Muscle of leg (tissue), 3 donors: ENCODE measurements at regions not wholly inside any gene's neighbourhood (a gene's known extent, or its start where the extent isn't known, plus 50 kb on each side); places are given as distances from the start of the nearest gene placed in this dataset.
"Not testable (repeated sequence)": the region's sequence is repeated elsewhere in the genome, so short reads cannot be mapped to it uniquely, and the experiment has no call there.

ENCODE experiments used
- DNase-seq: peaks from one replicate; pipeline ENCODE4 v3.0.0; 2013
- H3K27ac ChIP-seq: one replicate; pipeline ENCODE4 v1.5.1; 2013; ENCODE audit warnings: mild to moderate bottlenecking, low read length, control low read depth
- H3K27me3 ChIP-seq: one replicate; pipeline ENCODE4 v1.6.1; 2013; ENCODE audit warnings: low read length; ENCODE audit not compliant: control insufficient read depth, insufficient read depth
- H3K36me3 ChIP-seq: one replicate; pipeline ENCODE4 v1.6.1; 2013; ENCODE audit warnings: low read length; ENCODE audit not compliant: control insufficient read depth, insufficient read depth
- H3K4me1 ChIP-seq: one replicate; pipeline ENCODE4 v1.6.1; 2013; ENCODE audit warnings: low read length; ENCODE audit not compliant: control insufficient read depth, insufficient read depth
- H3K4me3 ChIP-seq: one replicate; pipeline ENCODE4 v1.5.1; 2013; ENCODE audit warnings: low read length, control low read depth
- H3K9me3 ChIP-seq: replicated peaks from 2 replicates; pipeline ENCODE4 v1.6.1; 2013; ENCODE audit warnings: low read depth, low read length; ENCODE audit not compliant: control insufficient read depth
- WGBS: methylation state at CpG from one replicate; pipeline ENCODE4 v1.1.5; 2013; ENCODE audit warnings: missing lambda C conversion rate; ENCODE audit not compliant: insufficient coverage; 5-methylcytosine and 5-hydroxymethylcytosine counted together

GRCh38 chr6:57915300-57915699 lies 597.9 kb downstream of the PRIM2 start:
- not testable (repeated sequence) for H3K27me3 ChIP-seq, H3K4me1 ChIP-seq, DNase-seq, H3K4me3 ChIP-seq, H3K36me3 ChIP-seq, H3K27ac ChIP-seq, H3K9me3 ChIP-seq

- not testable (repeated sequence) for H3K36me3 ChIP-seq, H3K27ac ChIP-seq, H3K27me3 ChIP-seq, H3K4me1 ChIP-seq, H3K9me3 ChIP-seq, DNase-seq, H3K4me3 ChIP-seq
- WGBS = no CpG with 5 or more reads among the region's 2 CpGs
Measured at GRCh38 chr6:57942966-57943365, 625.5 kb downstream of the PRIM2 start.

- DNase-seq, H3K4me3 ChIP-seq, H3K27me3 ChIP-seq, H3K9me3 ChIP-seq, H3K4me1 ChIP-seq, H3K36me3 ChIP-seq, H3K27ac ChIP-seq: not testable (repeated sequence)
- 80% methylated on average over 1 of the region's 7 CpGs for WGBS
Measured at GRCh38 chr6:57946084-57946768, 628.8 kb downstream of the PRIM2 start.

- WGBS = no CpG with 5 or more reads among the region's 11 CpGs
- not testable (repeated sequence) for DNase-seq, H3K36me3 ChIP-seq, H3K27me3 ChIP-seq, H3K4me1 ChIP-seq, H3K27ac ChIP-seq, H3K4me3 ChIP-seq, H3K9me3 ChIP-seq
Measured at GRCh38 chr6:57946769-57947091, 629.3 kb downstream of the PRIM2 start.

GRCh38 chr6:57948481-57948880 lies 631.1 kb downstream of the PRIM2 start:
- not testable (repeated sequence) for H3K9me3 ChIP-seq, H3K4me3 ChIP-seq, H3K27me3 ChIP-seq, H3K4me1 ChIP-seq, H3K27ac ChIP-seq, H3K36me3 ChIP-seq, DNase-seq
- no CpG with 5 or more reads among the region's 2 CpGs for WGBS

- DNase-seq, H3K9me3 ChIP-seq, H3K36me3 ChIP-seq, H3K27me3 ChIP-seq, H3K4me1 ChIP-seq, H3K4me3 ChIP-seq, H3K27ac ChIP-seq: not testable (repeated sequence)
- WGBS = 100% methylated on average over 1 of the region's 4 CpGs
Measured at GRCh38 chr6:57950430-57950829, 633.0 kb downstream of the PRIM2 start.

GRCh38 chr6:57966757-57967156 lies 649.3 kb downstream of the PRIM2 start:
- H3K4me1 ChIP-seq, H3K36me3 ChIP-seq, H3K27me3 ChIP-seq, DNase-seq, H3K27ac ChIP-seq, H3K4me3 ChIP-seq, H3K9me3 ChIP-seq: not testable (repeated sequence)

- H3K9me3 ChIP-seq, H3K27ac ChIP-seq, H3K27me3 ChIP-seq, DNase-seq, H3K36me3 ChIP-seq, H3K4me1 ChIP-seq, H3K4me3 ChIP-seq: not testable (repeated sequence)
- WGBS = no CpG with 5 or more reads among the region's 4 CpGs
Measured at GRCh38 chr6:57971956-57972355, 654.5 kb downstream of the PRIM2 start.

GRCh38 chr6:57974653-57975052 lies 657.2 kb downstream of the PRIM2 start:
- 93% methylated on average over 5 of the region's 7 CpGs for WGBS
- H3K27ac ChIP-seq = no peak overlapping the region
- no peaks in the 10 kb centered on the region for H3K4me1 ChIP-seq
- H3K9me3 ChIP-seq = no peaks in the 10 kb centered on the region
- H3K4me3 ChIP-seq = no peak overlapping the region
- H3K27me3 ChIP-seq = no peaks in the 10 kb centered on the region
- no peak for DNase-seq
- no peaks in the 10 kb centered on the region for H3K36me3 ChIP-seq

- H3K36me3 ChIP-seq, H3K27ac ChIP-seq, H3K4me3 ChIP-seq, H3K9me3 ChIP-seq, DNase-seq, H3K27me3 ChIP-seq, H3K4me1 ChIP-seq: not testable (repeated sequence)
- 92% methylated on average over 3 of the region's 10 CpGs for WGBS
Measured at GRCh38 chr6:57975127-57975526, 657.7 kb downstream of the PRIM2 start.

GRCh38 chr6:57976371-57976770 lies 658.9 kb downstream of the PRIM2 start:
- not testable (repeated sequence) for H3K27ac ChIP-seq, H3K27me3 ChIP-seq, H3K9me3 ChIP-seq, DNase-seq, H3K4me1 ChIP-seq, H3K4me3 ChIP-seq, H3K36me3 ChIP-seq
- WGBS = no CpG with 5 or more reads among the region's 1 CpG
